Caki2 (cell line): ENCODE measurements at regions not wholly inside any gene's neighbourhood (a gene's known extent, or its start where the extent isn't known, plus 50 kb on each side); places are given as distances from the start of the nearest gene placed in this dataset.

ENCODE experiments used
- DNase-seq: peaks from one replicate; pipeline ENCODE4 v3.0.0-alpha.2; 2015; ENCODE audit warnings: low read depth
- in situ Hi-C: cut with HindIII; loops from 2 replicates; pipeline ENCODE4 v1.10.0; 2016; ENCODE audit warnings: low sequenced_read_pairs, low pct_unique_long_range_greater_than_20kb, mixed read lengths

- in situ Hi-C loops, result no loop called here
- DNase-seq, result no peak
These were observed 64.0 kb upstream of the PLSCR4 start for GRCh38 chr3:146314871-146315270.

DNA sequence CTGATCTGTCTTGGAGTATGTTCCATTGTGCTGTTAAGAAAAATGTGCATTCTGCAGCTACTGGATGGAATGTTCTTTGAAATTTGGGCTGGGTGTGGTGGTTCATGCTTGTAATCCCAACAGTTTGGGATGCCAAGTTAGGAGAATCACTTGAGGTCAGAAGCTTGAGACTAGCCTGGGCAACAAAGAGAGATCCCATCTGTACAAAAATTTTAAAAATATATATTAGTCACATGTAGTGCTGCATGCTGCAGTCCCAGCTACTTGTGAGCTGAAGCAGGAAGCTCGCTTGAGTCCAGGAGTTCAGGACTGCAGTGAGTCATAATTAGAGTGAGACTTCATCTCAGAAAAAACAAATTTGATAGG, 62.8 kb upstream of the PLSCR4 start:
- no peak for DNase-seq
- in situ Hi-C loops, result no loop called here

DNA sequence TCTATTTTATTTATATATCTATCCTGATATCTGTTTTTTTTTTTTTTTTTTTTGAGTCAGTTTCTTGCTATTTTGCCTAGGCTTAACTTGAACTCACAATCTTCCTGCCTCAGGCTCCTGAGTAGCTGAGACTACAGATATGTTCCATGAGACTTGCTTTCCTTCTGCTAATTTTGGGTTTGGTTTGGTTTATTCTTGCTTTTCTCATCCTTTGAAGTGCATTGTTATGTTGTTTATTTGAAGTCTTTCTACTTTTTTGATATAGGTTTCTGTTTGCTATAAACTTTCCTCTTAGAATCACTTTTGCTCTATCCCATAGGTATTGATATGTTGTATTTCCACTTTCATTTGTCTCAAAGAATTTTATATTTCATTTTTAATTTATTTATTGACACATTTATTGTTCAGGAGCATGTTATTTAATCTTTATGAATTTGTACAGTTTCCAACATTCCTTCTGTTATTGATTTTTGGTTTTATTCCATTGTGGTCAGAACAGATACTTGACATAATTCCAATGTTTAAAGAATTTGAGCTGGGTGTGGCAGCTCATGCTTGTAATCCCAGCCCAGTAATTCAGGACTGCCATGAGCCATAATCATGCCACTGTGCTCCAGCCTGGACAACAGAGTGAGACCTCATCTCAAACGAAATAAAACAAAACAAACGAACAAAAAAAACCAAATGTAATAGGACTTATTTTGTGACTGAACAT, 62.3 kb upstream of the PLSCR4 start:
- in situ Hi-C loops, result no loop called here
- DNase-seq, result no peak

- in situ Hi-C loops, result no loop called here
- DNase-seq, result no peak
These were observed 57.8 kb upstream of the PLSCR4 start for GRCh38 chr3:146308682-146309081.

- in situ Hi-C loops, result no loop called here
- no peak for DNase-seq
These were observed 57.3 kb upstream of the PLSCR4 start for GRCh38 chr3:146308222-146308621.

DNA sequence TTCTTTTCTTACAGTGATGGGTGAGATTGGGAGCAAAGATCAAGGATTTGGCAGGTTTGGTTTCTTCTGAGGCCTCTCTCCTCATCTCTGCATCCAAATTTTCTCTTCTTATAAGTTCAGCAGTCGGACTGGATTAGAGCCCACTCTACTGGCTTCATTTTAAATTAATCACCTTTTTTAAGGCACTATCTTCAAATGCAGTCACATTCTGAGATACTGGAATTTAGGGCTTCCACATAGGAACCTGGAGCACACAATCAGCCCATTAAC, 56.5 kb upstream of the PLSCR4 start:
- DNase-seq, result no peak
- in situ Hi-C loops, result no loop called here

GRCh38 chr3:146306656-146307455, 56.0 kb upstream of the PLSCR4 start:
- DNase-seq, result no peak
- in situ Hi-C loops, result no loop called here

DNA sequence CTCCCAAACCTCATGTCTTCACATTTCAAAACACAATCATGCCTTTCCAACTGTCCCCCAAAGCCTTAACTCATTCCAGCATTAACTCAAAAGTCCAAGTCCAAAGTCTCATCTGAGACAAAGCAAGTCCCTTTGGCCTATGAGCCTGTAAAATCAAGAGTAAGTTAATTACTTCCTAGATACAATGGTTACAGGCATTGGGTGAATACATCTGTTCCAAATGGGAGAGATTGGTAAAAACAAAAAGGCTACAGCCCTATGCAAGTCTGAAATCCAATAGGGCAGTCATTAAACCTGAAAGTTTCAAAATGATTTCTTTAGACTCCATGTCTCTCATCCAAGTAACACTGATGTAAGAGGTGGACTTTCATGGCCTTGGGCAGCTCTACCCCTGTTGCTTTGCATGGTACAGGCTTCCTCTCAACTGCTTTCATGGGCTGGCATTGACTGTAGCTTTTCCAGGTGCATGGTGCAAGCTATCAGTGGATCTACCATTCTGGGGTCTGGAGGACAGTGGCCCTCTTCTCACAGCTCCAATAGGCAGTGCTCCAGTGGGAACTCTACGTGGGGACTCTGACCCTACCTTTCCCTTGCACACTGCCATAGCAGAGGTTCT, 55.0 kb upstream of the PLSCR4 start:
- in situ Hi-C loops, result no loop called here
- no peak for DNase-seq

DNA sequence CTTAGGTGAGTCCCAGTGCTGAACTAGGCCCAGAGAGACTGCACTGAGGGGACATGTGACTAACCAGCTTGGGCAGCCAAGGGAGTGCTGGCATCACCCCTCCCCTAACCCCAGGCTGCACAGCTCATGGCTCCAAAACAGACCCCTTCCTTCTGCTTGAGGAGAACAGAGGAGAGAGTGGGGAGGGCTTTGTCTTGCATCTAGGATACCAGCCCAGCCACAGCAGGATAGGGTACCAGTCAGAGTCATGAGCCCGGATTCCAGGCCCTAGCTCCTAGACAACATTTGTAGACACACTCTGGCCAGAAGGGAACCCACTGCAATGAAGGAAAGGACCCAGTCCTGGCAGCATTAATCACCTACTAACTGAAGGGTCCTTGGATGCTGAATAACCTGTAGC, 49.9 kb upstream of the PLSCR4 start:
- in situ Hi-C loops, result no loop called here
- no peak for DNase-seq
